GM21423 (cell line): ENCODE measurements at regions not wholly inside any gene's neighbourhood (a gene's known extent, or its start where the extent isn't known, plus 50 kb on each side); places are given as distances from the start of the nearest gene placed in this dataset.
"Not testable (repeated sequence)": the region's sequence is repeated elsewhere in the genome, so short reads cannot be mapped to it uniquely, and the experiment has no call there.

Source experiments
- ATAC-seq: cut with Tn5 transposase; IDR thresholded peaks from one replicate; pipeline ENCODE4 v1.9.1; 2021; ENCODE audit warnings: mild to moderate bottlenecking, moderate library complexity; ENCODE audit not compliant: unreplicated experiment

- ATAC-seq: peak; percentile 82
Measured at GRCh38 chr7:104956753-104957450, 57.1 kb upstream of the KMT2E start.

GRCh38 chr7:104958371-104958865 is 55.6 kb upstream of the KMT2E start:
- no peak for ATAC-seq

- not testable (repeated sequence) for ATAC-seq
Measured at GRCh38 chr7:104959483-104959882, 54.5 kb upstream of the KMT2E start.

GRCh38 chr7:104960741-104961448 is 53.1 kb upstream of the KMT2E start:
- peak; percentile 47 for ATAC-seq

GRCh38 chr7:104961821-104962220 is 52.2 kb upstream of the KMT2E start:
- no peak for ATAC-seq

GRCh38 chr7:104962781-104963180 is 51.2 kb upstream of the KMT2E start:
- no peak for ATAC-seq

- no peak for ATAC-seq
Measured at GRCh38 chr7:104963378-104963990, 50.5 kb upstream of the KMT2E start.

- ATAC-seq: no peak
Measured at GRCh38 chr7:104963991-104964385, 50.0 kb upstream of the KMT2E start.
